ENCODE measurements at regions not wholly inside any gene's neighbourhood (a gene's known extent, or its start where the extent isn't known, plus 50 kb on each side); places are given as distances from the start of the nearest gene placed in this dataset.

DNA sequence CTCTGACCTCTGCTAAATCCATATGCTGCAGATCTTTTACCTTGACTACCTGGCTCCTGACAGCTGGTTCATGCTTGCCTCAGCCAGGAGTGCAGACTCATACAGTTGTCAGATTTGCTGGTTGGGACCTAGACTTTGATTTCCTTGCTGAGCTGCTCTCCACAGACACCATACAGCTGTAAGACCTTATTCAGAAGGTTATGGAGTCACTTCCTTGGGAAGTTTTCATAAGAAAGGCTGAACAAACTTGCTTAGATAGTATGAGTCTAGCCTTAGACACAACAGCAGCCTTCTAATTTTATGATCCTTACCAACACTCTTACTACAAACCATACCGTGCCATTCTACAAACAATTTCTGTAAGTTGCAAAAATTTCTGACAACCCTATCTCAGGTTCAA lies 102.9 kb downstream of the EDN1 start:
- H3K36me3 ChIP-seq (ENCODE audit: insufficient read depth, low read length, poor library complexity, severe bottlenecking): no peaks in the 10 kb centered on the region
- H3K27ac ChIP-seq (ENCODE audit: low read depth, low read length, poor library complexity, severe bottlenecking): no peak overlapping the region
- H3K4me3 ChIP-seq (ENCODE audit: low read depth, low read length, poor library complexity, severe bottlenecking): no peak overlapping the region
- BruUV-seq (replicated peaks): no TSS peak
- no peaks in the 10 kb centered on the region for H3K4me1 ChIP-seq (ENCODE audit: insufficient read depth, low read length, poor library complexity, severe bottlenecking)
- H3K9me3 ChIP-seq (ENCODE audit: low read depth, low read length, poor library complexity, severe bottlenecking): no peaks in the 10 kb centered on the region
- H3K27me3 ChIP-seq (replicated peaks; ENCODE audit: insufficient read depth, low read depth, low read length, poor library complexity): no peaks in the 10 kb centered on the region
- no peak for TF ChIP-seq EZH2 (IDR thresholded peaks at IDR 0.05; ENCODE audit: borderline replicate concordance, low read depth, low read length, poor library complexity, severe bottlenecking)
- TF ChIP-seq, protein P1, sequence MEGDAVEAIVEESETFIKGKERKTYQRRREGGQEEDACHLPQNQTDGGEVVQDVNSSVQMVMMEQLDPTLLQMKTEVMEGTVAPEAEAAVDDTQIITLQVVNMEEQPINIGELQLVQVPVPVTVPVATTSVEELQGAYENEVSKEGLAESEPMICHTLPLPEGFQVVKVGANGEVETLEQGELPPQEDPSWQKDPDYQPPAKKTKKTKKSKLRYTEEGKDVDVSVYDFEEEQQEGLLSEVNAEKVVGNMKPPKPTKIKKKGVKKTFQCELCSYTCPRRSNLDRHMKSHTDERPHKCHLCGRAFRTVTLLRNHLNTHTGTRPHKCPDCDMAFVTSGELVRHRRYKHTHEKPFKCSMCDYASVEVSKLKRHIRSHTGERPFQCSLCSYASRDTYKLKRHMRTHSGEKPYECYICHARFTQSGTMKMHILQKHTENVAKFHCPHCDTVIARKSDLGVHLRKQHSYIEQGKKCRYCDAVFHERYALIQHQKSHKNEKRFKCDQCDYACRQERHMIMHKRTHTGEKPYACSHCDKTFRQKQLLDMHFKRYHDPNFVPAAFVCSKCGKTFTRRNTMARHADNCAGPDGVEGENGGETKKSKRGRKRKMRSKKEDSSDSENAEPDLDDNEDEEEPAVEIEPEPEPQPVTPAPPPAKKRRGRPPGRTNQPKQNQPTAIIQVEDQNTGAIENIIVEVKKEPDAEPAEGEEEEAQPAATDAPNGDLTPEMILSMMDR (conservative IDR thresholded peaks at IDR 0.05; ENCODE audit: low read depth, low read length): no peak
- no peak for DNase-seq (ENCODE audit: low spot score)
- CTCF ChIA-PET: no interaction called here
- POLR2A ChIA-PET (ENCODE audit: low non-redundant PET): no interaction called here
- intact Hi-C loops (cut with micrococcal nuclease; ENCODE audit: unreplicated experiment): no loop called here

DNA sequence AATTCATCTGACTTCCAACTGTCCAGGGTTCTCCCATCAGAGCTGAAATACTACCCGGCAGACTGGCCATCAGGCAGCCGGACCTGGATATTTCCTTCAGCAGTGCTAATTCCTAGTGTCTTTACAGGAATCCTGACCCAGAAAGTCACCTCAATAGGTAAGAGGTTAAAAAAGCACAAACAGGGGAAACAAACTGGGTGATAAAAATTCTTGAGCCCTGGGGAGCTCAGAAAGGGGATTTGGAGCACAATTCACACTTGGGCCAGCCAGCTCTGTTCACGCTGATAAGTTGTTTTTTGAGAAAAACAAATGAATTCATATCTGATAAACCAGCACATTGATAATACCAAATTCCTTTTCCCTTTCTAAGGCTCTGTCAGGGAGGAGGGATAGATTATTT lies 104.0 kb downstream of the EDN1 start:
- intact Hi-C loops (cut with micrococcal nuclease; ENCODE audit: unreplicated experiment): no loop called here
- Histone ChIP-seq H3K27me3 (replicated peaks; ENCODE audit: insufficient read depth, low read depth, low read length, poor library complexity) (no peaks in the 10 kb centered on the region), H3K36me3 (ENCODE audit: insufficient read depth, low read length, poor library complexity, severe bottlenecking) (no peaks in the 10 kb centered on the region), H3K4me3 (ENCODE audit: low read depth, low read length, poor library complexity, severe bottlenecking) (no peak overlapping the region), H3K27ac (ENCODE audit: low read depth, low read length, poor library complexity, severe bottlenecking) (no peak overlapping the region), H3K4me1 (ENCODE audit: insufficient read depth, low read length, poor library complexity, severe bottlenecking) (no peaks in the 10 kb centered on the region), H3K9me3 (ENCODE audit: low read depth, low read length, poor library complexity, severe bottlenecking) (no peaks in the 10 kb centered on the region)
- no TSS peak for BruUV-seq (replicated peaks)
- no peak for DNase-seq (ENCODE audit: low spot score)
- TF ChIP-seq, protein P1 (conservative IDR thresholded peaks at IDR 0.05; ENCODE audit: low read depth, low read length): no peak
- no peak for TF ChIP-seq EZH2 (IDR thresholded peaks at IDR 0.05; ENCODE audit: borderline replicate concordance, low read depth, low read length, poor library complexity, severe bottlenecking)
- ChIA-PET CTCF (no interaction called here), POLR2A (ENCODE audit: low non-redundant PET) (no interaction called here)

DNA sequence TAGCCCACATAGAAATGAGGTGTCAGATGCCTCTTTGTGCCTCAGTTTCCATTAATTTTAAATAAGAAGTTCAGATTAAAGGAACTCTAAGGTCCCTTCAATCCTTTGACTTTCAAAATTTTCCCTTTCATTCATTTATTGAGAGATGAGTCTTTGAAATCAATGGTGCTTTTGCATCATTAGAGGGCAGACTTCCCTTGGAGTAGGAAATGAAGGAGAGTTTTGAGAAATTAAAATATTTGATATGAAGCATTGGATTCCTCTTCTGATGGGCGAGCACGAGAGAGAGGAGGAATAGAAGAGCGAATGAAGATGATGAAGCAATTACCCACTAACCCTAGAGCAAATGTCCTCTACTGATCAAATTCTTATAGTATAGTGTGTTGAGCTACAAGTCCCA lies 105.7 kb downstream of the EDN1 start:
- H3K4me3 ChIP-seq (ENCODE audit: low read depth, low read length, poor library complexity, severe bottlenecking): no peak overlapping the region
- intact Hi-C loops (cut with micrococcal nuclease; ENCODE audit: unreplicated experiment): no loop called here
- POLR2A ChIA-PET (ENCODE audit: low non-redundant PET): no interaction called here
- no TSS peak for BruUV-seq (replicated peaks)
- no peak for DNase-seq (ENCODE audit: low spot score)
- H3K4me1 ChIP-seq (ENCODE audit: insufficient read depth, low read length, poor library complexity, severe bottlenecking): no peaks in the 10 kb centered on the region
- H3K27ac ChIP-seq (ENCODE audit: low read depth, low read length, poor library complexity, severe bottlenecking): no peak overlapping the region
- no peak for TF ChIP-seq EZH2 (IDR thresholded peaks at IDR 0.05; ENCODE audit: borderline replicate concordance, low read depth, low read length, poor library complexity, severe bottlenecking)
- TF ChIP-seq, protein P1 (conservative IDR thresholded peaks at IDR 0.05; ENCODE audit: low read depth, low read length): no peak
- H3K27me3 ChIP-seq (replicated peaks; ENCODE audit: insufficient read depth, low read depth, low read length, poor library complexity): no peaks in the 10 kb centered on the region
- no peaks in the 10 kb centered on the region for H3K9me3 ChIP-seq (ENCODE audit: low read depth, low read length, poor library complexity, severe bottlenecking)
- H3K36me3 ChIP-seq (ENCODE audit: insufficient read depth, low read length, poor library complexity, severe bottlenecking): no peaks in the 10 kb centered on the region
- CTCF ChIA-PET: no interaction called here
